NCI-H526 (cell line): ENCODE measurements at regions not wholly inside any gene's neighbourhood (a gene's known extent, or its start where the extent isn't known, plus 50 kb on each side); places are given as distances from the start of the nearest gene placed in this dataset.

Experiments used
- DNase-seq, 2 experiments: peaks; one replicate each; lab custom pipeline; 2025; lab: John Stamatoyannopoulos, UW

GRCh38 chr1:213723187-213723586 is 264.6 kb upstream of the PROX1 start:
- DNase-seq = no peak

- DNase-seq = no peak
Observed at GRCh38 chr1:213724640-213725536, 262.9 kb upstream of the PROX1 start.

DNA sequence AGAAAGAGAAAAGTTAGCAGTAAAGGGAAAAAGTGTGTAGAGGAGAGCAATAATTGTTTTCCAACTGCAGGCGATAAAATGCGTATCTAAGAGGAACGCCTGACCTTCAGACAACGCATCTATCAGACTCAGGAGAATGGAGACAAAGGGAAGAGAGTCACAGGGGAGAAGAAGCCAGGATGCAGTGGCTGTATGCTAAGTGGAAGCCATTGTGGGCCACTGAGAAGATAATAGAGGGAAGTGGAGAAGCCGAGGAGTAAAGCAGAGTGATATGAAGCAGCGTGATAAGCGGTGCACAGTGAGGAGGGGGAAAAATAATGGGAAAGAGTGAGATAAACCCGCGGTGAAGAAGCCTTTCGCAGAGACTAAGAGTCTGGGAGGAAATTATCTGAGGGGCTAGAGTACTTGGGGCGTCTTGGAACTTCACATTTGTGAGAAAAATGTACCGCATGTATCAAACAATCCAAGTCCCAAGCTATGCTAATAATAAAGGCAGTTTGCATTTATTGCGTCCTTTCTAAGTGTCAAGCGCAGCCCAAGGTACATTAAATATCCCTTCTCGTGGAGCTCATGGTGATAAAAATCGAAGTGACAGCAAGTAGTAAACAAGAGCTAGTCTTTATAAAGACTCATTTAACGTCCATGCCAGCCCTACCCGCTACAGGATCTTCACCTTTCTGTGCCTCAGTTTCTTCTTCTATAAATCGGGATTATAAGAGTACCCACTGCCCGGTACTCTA is 259.8 kb upstream of the PROX1 start:
- no peak for DNase-seq

- DNase-seq = no peak
Observed at GRCh38 chr1:213728593-213729536, 258.9 kb upstream of the PROX1 start.

- DNase-seq = no peak
Observed at GRCh38 chr1:213733705-213734104, 254.1 kb upstream of the PROX1 start.

GRCh38 chr1:213737398-213738035 is 250.3 kb upstream of the PROX1 start:
- DNase-seq = no peak

DNA sequence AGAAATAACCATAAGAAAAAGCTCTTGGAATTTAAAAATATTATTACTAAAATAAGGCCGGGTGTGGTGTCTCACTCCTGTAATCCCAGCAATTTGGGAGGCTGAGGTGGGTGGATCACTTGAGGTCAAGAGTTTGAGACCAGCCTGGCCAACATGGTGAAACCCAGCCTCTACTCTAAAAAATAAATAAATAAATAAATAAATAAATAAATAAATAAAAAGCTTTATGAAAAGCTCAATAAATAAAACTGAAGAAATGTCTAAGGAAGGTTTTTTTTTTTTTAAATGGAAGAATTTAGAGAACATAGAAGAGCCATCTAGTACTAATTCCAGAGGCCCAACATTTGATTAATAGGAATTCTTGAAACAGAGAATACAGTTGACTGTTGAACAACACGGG is 249.1 kb upstream of the PROX1 start:
- DNase-seq = no peak

DNA sequence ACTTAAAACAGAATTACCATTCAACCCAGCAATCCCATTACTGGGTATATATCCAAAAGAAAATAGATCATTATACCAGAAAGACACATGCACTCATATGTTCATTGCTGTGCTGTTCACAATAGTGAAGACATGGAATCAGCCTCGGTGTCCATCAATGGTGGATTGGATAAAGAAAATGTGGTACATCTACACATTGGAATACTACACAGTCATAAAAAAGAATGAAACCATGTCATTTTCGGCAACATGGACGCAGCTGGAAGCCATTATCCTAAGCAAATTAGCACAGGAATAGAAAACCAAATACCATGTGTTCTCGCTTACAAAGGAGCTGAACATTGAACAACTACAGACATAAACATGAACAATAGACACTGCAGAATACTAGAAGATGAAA is 244.8 kb upstream of the PROX1 start:
- DNase-seq = no peak

- DNase-seq = no peak
Observed at GRCh38 chr1:213744780-213745179, 243.0 kb upstream of the PROX1 start.

DNA sequence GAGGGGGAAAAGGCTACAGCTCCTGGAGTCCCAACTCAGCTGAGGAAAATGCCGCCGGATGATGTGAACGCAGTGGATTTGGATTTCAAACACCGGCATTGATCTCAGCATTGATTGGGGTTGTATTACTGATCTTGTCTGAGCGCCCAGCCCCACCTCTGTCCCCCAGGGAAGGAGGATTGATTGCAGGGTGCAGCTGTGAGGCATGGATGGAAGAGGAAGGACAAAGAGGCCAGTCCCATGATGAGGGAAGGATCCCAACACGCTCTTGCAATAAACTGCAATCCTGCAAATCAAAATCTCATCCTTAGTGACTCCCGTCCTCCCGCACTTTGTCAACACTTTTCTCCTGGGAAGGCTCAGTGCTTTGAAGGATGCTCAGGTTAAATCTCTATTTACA is 242.3 kb upstream of the PROX1 start:
- DNase-seq = no peak

DNA sequence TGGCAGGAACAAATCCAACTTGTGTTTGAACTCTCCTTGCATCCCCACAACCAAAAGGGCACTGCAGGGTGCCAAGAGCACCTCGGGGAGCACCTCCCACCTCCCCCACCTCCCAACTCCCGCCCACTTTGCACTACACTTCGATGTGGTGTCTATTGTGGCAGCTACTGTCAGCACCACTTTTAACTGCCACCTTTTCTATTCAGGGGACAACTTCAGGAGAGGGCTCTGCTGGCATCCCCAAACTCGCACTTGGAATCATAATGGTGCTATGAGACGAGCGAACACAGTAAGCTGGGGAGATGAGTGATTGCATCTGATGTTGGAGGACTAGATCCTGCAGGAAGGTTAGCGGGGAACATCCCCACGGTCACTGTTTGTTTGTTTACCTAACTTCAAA is 238.2 kb upstream of the PROX1 start:
- no peak for DNase-seq

DNA sequence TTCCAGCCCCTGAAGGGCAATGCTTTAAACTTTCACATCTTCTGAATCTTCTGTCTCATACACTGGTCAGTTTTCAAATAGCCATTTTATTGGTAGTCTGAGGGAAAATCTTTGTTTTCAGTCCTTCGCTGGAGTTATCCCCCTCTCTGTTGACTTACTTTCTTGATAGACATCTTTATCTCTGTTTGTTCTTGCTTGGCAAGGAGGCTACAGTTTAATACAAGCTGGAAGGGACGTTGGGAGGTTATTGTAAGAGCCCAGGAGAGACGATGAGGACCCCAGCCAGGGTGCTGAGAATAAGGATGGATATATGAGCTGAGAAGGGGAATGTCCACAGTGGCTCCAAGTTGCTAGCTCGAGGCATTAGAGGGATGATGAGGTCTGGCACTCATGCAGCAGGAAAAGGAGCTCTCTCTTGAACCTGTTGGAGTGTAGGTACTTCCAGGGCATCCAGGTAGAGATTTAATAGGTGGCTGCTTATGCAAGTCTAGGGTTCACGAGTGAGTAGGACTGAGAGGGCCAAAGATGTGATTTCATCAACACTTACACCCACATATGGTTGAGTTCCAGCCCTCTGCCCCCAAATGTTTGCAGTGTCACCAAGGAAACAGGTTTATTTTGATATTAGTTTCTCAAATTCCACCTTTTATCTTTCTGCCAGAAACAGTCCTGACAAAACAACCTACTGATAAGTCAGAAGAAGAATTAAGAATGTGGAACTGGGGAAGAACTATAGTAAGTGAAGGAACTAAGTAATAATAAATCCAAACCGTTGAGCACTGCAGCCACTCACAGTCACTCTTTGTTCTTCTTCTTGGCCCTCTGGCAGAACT is 237.3 kb upstream of the PROX1 start:
- no peak for DNase-seq

- DNase-seq = no peak
Observed at GRCh38 chr1:213751064-213751397, 236.7 kb upstream of the PROX1 start.

DNA sequence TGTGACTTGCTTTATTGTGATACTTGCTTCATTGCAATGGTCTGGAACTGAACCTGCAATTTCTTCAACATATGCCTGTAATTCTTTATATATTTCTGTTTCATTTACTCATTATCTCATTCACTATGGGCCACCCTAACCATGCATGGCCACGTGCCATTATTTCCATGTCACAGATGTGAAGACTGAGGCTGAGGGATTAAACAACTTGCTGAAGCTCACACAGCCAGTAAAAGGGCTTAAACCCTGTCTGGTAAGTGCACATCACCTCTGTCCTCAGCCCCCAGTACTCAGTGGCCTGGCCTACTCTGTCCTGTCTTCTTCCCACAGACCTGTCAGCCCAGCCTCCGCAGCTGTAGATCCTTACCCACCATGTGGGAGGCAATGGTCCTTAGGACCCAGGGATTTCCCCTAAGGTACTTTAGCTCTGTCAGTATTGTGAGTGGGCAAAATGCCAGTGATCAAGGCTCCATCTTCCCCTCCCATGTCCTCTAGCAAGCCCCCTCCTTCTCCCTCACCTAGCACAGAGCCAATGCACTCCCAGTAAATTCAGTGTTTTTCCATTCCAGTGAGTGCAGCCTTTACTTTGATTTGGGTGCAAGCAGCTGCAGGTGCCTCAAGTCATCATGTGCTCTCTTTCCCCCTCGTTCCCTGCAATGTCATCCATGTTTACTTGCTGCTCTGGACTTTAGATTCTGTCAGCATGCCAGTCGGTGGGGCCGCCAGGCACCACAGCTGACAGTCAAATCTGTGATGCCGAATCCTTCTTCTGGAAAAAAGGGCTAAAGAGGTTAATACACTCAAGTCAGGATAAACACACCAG is 228.2 kb upstream of the PROX1 start:
- peak; percentile 9 to 24 for DNase-seq

- DNase-seq = no peak
Observed at GRCh38 chr1:213761845-213762407, 225.8 kb upstream of the PROX1 start.

- DNase-seq = no peak
Observed at GRCh38 chr1:213767683-213768082, 220.1 kb upstream of the PROX1 start.

GRCh38 chr1:213772128-213773063 is 215.4 kb upstream of the PROX1 start:
- DNase-seq = no peak

GRCh38 chr1:213773975-213774374 is 213.8 kb upstream of the PROX1 start:
- DNase-seq = no peak

GRCh38 chr1:213776969-213777368 is 210.8 kb upstream of the PROX1 start:
- no peak for DNase-seq
